ENCODE measurements at regions not wholly inside any gene's neighbourhood (a gene's known extent, or its start where the extent isn't known, plus 50 kb on each side); places are given as distances from the start of the nearest gene placed in this dataset.

- H3K4me1 Mint-ChIP-seq, result no peaks in the 10 kb centered on the region
- no peaks in the 10 kb centered on the region for H3K36me3 ChIP-seq (replicated peaks in 1 of 2; ENCODE audit: control insufficient read depth in 1 of 2, insufficient read depth in 2 of 2, low read length in 2 of 2)
- H3K27me3 Mint-ChIP-seq (ENCODE audit: low read depth in 3 of 3), result peaks cover 8 to 27% (median 10%) of the 10 kb centered on the region in 3 donors
- H3K79me2 ChIP-seq (ENCODE audit: insufficient read depth, low read length), result no peaks in the 10 kb centered on the region
- intact Hi-C loops (cut with micrococcal nuclease), result no loop called here
- no peaks in the 10 kb centered on the region for H3K36me3 Mint-ChIP-seq
- no peak overlapping the region for H2AFZ ChIP-seq (ENCODE audit: insufficient read depth, low read depth, low read length, poor library complexity, severe bottlenecking)
- no peaks in the 10 kb centered on the region for H3K27me3 ChIP-seq (ENCODE audit: control insufficient read depth in 2 of 2, insufficient read depth in 2 of 2, low read length in 2 of 2)
- no peak overlapping the region for H3K9ac ChIP-seq (ENCODE audit: insufficient read depth, low read length, poor library complexity, severe bottlenecking)
- no peak overlapping the region for H3K27ac Mint-ChIP-seq
- DNase-seq, result no peak
- no peaks in the 10 kb centered on the region for H4K20me1 ChIP-seq (ENCODE audit: insufficient read depth, low read length)
- TF ChIP-seq, protein P1, sequence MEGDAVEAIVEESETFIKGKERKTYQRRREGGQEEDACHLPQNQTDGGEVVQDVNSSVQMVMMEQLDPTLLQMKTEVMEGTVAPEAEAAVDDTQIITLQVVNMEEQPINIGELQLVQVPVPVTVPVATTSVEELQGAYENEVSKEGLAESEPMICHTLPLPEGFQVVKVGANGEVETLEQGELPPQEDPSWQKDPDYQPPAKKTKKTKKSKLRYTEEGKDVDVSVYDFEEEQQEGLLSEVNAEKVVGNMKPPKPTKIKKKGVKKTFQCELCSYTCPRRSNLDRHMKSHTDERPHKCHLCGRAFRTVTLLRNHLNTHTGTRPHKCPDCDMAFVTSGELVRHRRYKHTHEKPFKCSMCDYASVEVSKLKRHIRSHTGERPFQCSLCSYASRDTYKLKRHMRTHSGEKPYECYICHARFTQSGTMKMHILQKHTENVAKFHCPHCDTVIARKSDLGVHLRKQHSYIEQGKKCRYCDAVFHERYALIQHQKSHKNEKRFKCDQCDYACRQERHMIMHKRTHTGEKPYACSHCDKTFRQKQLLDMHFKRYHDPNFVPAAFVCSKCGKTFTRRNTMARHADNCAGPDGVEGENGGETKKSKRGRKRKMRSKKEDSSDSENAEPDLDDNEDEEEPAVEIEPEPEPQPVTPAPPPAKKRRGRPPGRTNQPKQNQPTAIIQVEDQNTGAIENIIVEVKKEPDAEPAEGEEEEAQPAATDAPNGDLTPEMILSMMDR (IDR thresholded peaks at IDR 0.05), result no peak
- no peaks in the 10 kb centered on the region for H3K4me1 ChIP-seq (ENCODE audit: control insufficient read depth in 1 of 2, insufficient read depth in 2 of 2, low read length in 2 of 2)
- peaks cover 0 to 8% (median 0%) of the 10 kb centered on the region in 7 donors for H3K9me3 Mint-ChIP-seq
- H3K4me2 ChIP-seq (replicated peaks; ENCODE audit: extremely low read depth, low read length, poor library complexity, severe bottlenecking), result no peak overlapping the region
- H3K4me3 ChIP-seq (replicated peaks in 1 of 3; ENCODE audit: low read depth in 2 of 3, low read length in 3 of 3), result no peak overlapping the region
- 84% methylated on average over 3 of the region's 5 CpGs for WGBS (ENCODE audit: insufficient coverage)
- no peak overlapping the region for H3K27ac ChIP-seq (ENCODE audit: low read depth in 1 of 2, low read length in 2 of 2)
- no peaks in the 10 kb centered on the region for H3K9me3 ChIP-seq (replicated peaks in 1 of 2; ENCODE audit: control insufficient read depth in 1 of 2, insufficient read depth in 1 of 2, low read length in 2 of 2)
- H3K4me3 Mint-ChIP-seq, result no peak overlapping the region
Observed at GRCh38 chr18:78865056-78865598, 114.5 kb upstream of the SALL3 start.

DNA sequence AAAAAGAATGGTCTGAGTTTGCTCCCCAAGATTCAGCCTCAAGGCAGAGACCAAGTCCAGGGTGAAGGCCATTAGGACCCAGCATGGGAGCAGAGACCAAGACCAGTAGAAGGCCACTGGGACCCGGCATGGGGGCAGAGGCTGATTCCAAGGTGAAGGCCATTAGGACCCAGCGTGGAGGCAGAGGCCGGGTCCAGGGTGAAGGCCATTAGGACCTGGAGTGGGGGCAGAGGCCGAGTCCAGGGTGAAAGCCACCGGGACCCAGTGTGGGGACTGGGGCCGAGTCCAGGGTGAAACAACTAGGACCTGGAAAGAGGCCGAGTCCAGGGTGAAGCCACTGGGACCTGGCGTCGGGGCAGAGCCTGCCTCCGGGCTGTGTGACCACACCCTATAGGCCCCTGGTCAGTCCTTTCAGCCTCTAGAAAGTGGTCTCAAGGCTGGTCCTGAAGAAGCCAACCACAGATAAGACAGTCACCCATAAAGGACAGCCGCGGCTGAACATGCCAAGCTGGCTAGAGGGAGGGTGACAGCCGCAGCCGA lies 113.8 kb upstream of the SALL3 start:
- H3K4me1 Mint-ChIP-seq, result no peaks in the 10 kb centered on the region
- no peaks in the 10 kb centered on the region for H3K36me3 Mint-ChIP-seq
- Histone ChIP-seq H2AFZ (ENCODE audit: insufficient read depth, low read depth, low read length, poor library complexity, severe bottlenecking) (no peak overlapping the region), H3K9ac (ENCODE audit: insufficient read depth, low read length, poor library complexity, severe bottlenecking) (no peak overlapping the region), H3K27ac (ENCODE audit: low read depth in 1 of 2, low read length in 2 of 2) (no peak overlapping the region), H3K9me3 (replicated peaks in 1 of 2; ENCODE audit: control insufficient read depth in 1 of 2, insufficient read depth in 1 of 2, low read length in 2 of 2) (no peaks in the 10 kb centered on the region), H3K4me2 (replicated peaks; ENCODE audit: extremely low read depth, low read length, poor library complexity, severe bottlenecking) (no peak overlapping the region), H4K20me1 (ENCODE audit: insufficient read depth, low read length) (no peaks in the 10 kb centered on the region), H3K4me3 (replicated peaks in 1 of 3; ENCODE audit: low read depth in 2 of 3, low read length in 3 of 3) (no peak overlapping the region), H3K36me3 (replicated peaks in 1 of 2; ENCODE audit: control insufficient read depth in 1 of 2, insufficient read depth in 2 of 2, low read length in 2 of 2) (no peaks in the 10 kb centered on the region), H3K27me3 (ENCODE audit: control insufficient read depth in 2 of 2, insufficient read depth in 2 of 2, low read length in 2 of 2) (no peaks in the 10 kb centered on the region), H3K79me2 (ENCODE audit: insufficient read depth, low read length) (no peaks in the 10 kb centered on the region), H3K4me1 (ENCODE audit: control insufficient read depth in 1 of 2, insufficient read depth in 2 of 2, low read length in 2 of 2) (no peaks in the 10 kb centered on the region)
- WGBS (ENCODE audit: insufficient coverage), result 89% methylated on average over 12 of the region's 14 CpGs
- H3K27ac Mint-ChIP-seq, result peak overlapping the region in 1 of 7 donors; percentile 33
- peaks cover 8 to 26% (median 10%) of the 10 kb centered on the region in 3 donors for H3K27me3 Mint-ChIP-seq (ENCODE audit: low read depth in 3 of 3)
- DNase-seq, result no peak
- intact Hi-C loops (cut with micrococcal nuclease), result no loop called here
- no peak overlapping the region for H3K4me3 Mint-ChIP-seq
- peaks cover 0 to 8% (median 0%) of the 10 kb centered on the region in 7 donors for H3K9me3 Mint-ChIP-seq
- TF ChIP-seq, protein P1 (IDR thresholded peaks at IDR 0.05), result no peak
